Testis (tissue), 2 donors: ENCODE measurements at regions not wholly inside any gene's neighbourhood (a gene's known extent, or its start where the extent isn't known, plus 50 kb on each side); places are given as distances from the start of the nearest gene placed in this dataset.

Experiments used
- CTCF ChIP-seq, 3 experiments: fragments of 450-650 bp in 2 of 3; fragments of 200-600 bp in 1 of 3; sonication (generic) in 1 of 3; IDR thresholded peaks; one replicate each; pipeline ENCODE4 v1.5.1; 2016 to 2019; ENCODE audit warnings: antibody characterized with exemption in 3 of 3, mild to moderate bottlenecking in 2 of 3, moderate library complexity in 1 of 3
- POLR2A ChIP-seq: fragments of 450-650 bp; IDR thresholded peaks from one replicate; pipeline ENCODE4 v1.6.1; 2017; ENCODE audit warnings: antibody characterized with exemption, mild to moderate bottlenecking, moderate library complexity

GRCh38 chr12:91767237-91767636 is 378.4 kb downstream of the BTG1 start:
- TF ChIP-seq CTCF (IDR thresholded peaks at IDR 0.05) (no peak), POLR2A (no peak)
